GM19395 (cell line): ENCODE measurements at regions not wholly inside any gene's neighbourhood (a gene's known extent, or its start where the extent isn't known, plus 50 kb on each side); places are given as distances from the start of the nearest gene placed in this dataset.

Experiments
- ATAC-seq: cut with Tn5 transposase; IDR thresholded peaks from one replicate; pipeline ENCODE4 v1.9.1; 2021; ENCODE audit warnings: mild to moderate bottlenecking, moderate library complexity; ENCODE audit not compliant: unreplicated experiment

DNA sequence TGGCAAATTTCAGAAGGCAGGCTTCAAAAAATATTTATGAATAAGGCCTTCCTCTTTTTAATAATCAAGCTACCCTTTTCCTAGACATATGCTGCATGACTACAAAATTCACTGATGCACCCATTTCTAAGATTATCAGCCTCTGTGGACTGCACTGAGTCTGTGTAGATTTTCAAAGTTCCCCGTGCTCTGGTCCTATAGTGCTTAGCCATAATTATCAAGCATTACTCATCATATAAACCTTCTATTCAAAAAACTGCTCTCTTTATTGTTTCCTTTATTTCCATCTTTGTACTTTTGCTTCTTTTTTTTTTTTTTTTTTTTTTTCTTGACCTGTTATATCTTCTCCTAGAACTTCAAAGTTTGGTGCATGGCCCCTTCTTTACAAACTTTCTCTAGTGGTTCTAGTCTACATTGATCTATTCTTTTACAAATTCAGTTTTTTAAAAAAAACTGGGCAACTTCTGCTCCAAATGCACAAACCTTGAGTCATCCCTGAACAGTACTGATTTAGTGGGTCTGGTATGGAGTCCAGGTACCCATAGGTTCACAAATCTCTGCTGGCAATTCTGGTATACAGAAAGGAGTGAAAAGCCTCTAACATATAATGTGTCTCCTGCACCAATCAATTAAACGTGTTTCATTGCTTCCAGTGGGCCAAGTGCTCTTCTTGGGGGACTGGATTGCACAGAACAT, 481.9 kb downstream of the NUP35 start:
- no peak for ATAC-seq

DNA sequence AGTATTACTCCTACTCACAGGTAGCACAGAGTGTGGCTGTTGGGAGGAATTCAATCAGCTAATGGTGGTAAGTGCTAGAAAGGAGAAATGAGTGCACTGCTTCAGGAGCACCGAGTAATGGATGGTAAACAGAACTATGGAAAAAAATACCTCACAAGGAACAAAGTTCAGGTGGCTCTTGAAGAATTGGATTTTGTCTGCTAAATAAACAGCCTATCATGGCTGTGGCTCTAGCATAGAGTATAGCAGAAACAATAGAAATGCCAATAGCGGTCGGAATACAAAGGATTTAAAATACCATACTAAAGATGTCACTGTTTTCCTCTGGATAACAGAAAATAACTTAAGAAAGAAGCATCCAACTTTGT, 482.5 kb downstream of the NUP35 start:
- ATAC-seq, result no peak

DNA sequence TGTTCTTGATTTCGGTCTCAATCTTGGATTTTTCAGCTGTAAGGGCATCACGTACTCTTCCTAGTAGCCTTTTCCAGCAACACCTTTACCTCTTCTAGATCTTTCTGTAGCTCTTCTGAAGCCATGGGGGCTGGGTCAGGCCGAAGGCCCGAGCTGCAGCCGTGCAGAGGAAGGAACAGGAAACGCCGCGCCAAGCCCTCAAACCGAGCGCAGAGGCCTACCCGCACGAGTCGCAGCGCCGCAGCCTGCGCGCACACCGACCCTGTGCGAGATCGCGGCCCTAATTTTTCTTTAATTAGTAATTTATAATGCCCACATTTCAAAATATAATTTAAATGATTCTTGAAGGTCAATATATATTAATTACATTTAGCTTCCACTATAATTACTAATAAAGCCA, 483.8 kb downstream of the NUP35 start:
- ATAC-seq, result no peak

- ATAC-seq, result no peak
Observed at GRCh38 chr2:183608747-183609146, 484.5 kb downstream of the NUP35 start.

DNA sequence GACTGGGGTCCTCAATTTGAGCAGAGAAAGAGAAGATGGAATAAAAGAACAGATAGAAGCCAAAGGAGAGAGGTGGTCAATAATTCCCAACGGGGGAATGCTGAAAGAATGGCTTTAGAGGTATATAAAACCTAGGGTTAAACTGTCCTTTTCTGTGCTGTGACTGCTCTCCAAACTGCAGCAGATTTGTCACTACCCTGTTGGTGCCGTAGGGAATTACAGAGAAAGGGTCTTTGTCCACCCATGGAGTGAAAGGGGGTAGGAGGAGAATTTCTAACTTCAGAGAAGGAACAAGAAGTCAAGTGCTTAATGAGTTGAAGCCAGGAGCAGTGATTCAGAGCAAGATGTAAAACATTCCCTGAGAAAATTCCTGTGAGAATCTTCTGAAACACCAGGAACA, 486.5 kb downstream of the NUP35 start:
- no peak for ATAC-seq

- ATAC-seq, result no peak
Observed at GRCh38 chr2:183614799-183615435, 490.7 kb downstream of the NUP35 start.

GRCh38 chr2:183623227-183623626, 499.0 kb downstream of the NUP35 start:
- no peak for ATAC-seq

DNA sequence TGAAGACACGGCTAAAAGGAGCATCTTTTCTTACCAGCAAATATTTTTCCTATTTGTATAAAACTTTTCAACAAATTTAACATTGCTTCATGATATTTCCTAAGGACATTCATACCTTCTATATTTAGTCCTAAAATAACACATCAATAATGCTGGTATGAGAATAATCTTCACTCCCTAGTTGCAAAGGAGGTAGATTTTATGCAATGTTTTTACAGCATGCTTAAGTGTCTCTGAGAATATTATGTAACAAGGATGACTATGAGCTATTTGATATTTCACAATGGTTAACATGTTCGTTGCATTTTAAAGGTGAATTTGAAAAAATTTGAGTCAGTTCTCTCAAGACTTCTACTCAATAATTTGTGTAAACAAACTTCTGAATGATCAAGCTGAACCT, 506.7 kb downstream of the NUP35 start:
- ATAC-seq, result no peak

- no peak for ATAC-seq
Observed at GRCh38 chr2:183656121-183656520, 531.9 kb downstream of the NUP35 start.

DNA sequence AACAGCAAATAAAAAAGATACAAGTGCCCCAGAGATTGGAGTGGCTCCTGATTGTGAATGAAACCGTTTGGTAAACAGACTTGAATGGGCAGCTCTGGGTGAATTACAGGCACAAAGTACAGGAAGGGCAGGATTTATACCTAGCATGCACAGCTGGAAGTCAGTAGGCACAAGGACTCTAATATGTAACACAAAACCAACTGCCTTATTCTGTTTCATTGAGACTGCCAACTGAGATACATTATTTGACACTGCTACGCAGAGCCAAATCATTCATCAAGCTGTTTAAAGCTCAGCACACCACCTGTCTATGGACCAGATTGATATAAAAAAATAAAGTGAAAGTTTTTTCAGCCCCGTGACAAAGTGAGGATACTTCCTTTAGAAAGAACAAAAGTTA, 541.2 kb downstream of the NUP35 start:
- no peak for ATAC-seq

- no peak for ATAC-seq
Observed at GRCh38 chr2:183666031-183666430, 541.8 kb downstream of the NUP35 start.

DNA sequence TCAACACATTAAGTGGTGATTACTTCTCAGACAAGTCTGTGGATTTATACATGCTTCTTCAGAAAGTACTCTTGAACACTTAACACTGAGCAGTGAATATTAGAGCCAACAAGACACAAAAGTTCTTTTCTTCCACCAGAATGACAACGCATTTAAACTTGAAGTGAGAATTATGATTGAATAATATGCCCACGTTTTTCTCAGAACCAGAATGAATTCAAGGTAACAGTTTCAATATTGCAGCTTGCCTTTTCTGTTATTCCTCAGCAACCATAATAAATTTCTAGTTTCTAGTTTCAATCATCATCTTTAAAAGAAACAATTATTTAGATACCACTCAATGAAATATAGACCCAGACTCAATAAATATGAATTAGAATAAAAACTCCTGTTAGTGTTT, 547.0 kb downstream of the NUP35 start:
- no peak for ATAC-seq

DNA sequence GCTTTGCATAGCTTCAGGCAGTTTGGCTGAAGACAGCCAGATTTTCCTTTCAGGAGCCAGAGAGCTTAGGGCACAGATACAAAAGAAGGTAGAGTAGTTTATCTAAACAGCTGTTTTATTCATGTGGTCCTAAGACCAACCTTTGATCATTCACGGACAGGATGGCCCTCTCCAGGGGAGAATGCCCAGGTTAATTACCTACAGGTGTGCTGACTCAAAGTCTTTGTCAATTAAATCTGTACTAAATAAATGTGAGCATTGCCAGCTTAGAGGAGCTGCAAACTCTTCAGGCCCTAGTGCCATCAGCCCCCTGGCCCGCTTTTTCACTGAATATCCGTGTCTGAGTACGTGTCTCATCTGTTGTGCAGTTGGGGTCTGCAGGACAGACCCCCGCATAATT, 554.7 kb downstream of the NUP35 start:
- ATAC-seq, result no peak

DNA sequence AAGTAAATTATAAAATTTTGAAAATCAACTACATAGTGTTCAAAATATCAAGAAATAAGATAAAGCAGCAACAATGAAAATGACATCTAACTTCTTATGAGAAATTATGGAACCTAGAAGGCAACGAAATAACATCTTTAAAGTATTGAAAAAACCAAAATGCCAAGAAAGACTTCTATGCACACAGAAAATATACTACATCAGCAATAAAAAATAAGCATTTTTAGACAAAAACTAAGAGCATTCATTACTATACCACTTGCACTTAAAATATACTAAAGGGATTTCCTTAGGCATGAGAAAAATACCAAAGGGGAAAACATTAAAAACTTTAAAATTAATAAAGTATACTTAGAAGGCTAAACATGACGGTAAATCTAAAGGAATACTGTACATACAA, 556.3 kb downstream of the NUP35 start:
- ATAC-seq, result no peak

DNA sequence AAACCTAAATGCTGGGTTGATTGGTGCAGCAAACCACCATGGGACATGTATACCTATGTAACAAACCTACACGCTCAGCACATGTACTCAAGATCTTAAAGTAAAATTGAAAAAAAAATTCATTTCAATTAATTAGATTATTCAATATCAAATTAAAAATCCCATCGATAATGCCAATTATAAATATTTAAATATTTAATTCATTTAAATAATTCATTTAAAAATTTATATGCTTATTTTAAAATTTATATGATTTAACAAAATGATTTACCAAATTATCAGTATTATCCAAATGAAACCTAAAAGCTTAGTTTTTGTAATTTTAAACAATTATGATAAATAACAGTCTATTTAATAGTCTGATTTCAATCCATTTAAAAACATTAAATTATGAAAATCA, 560.4 kb downstream of the NUP35 start:
- ATAC-seq, result no peak

DNA sequence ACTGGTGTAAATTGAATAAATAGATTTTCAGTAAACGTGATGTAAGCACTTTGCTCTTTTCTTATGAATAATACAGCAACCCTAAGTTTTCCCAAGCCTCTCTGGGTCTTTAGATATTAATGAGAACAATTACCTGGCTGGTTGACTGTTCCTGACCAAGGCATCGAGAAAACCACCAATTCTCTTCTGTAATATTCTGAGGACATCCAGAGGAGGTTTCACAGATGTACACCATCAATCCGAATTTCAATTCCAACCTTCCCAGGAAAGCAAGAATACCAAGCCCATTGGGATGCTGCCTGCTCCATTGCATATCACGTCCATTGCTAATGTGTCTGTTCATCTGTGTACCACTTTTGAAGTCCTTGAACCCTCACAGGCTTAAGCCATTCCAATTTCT, 571.8 kb downstream of the NUP35 start:
- ATAC-seq, result no peak

- ATAC-seq, result no peak
Observed at GRCh38 chr2:183709829-183710228, 585.6 kb downstream of the NUP35 start.

DNA sequence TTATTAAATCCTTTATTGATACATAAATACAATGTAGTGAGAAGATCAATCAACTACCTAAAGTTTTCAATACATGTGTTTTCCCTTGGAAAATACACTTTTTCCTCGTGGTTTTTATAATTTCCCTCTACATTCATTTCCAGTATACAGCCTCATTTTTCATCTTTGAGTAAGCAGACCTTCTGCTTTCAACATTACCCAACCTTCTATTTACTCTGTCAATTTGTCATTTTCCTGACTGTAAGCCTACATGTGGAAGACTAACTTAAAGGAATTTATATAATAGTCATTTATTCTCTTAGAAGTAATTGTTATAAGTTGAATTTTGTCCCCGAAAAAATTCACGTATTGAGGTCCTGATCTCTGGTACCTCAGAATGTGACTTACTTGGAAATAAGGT, 594.0 kb downstream of the NUP35 start:
- no peak for ATAC-seq

DNA sequence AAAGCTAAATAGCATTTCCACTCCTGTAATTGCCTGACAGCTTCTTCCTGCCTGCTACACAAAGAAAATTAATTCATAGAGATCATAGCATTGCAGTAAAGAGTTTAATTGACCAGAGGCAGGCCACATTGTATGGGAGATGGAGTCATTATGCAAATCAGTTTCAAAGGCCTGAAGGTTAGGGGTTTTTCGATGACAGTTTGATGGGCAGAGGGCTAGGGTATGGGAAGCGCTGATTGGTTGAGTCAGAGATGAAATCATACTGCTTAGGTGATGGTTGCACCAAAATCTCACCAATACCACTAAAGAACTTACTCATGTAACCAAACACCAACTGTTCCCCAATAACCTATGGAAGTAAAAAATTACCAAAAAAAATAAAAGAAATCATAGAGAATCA, 599.0 kb downstream of the NUP35 start:
- ATAC-seq, result no peak

- ATAC-seq, result no peak
Observed at GRCh38 chr2:183729380-183729779, 605.1 kb downstream of the NUP35 start.

- no peak for ATAC-seq
Observed at GRCh38 chr2:183740241-183740640, 616.0 kb downstream of the NUP35 start.

DNA sequence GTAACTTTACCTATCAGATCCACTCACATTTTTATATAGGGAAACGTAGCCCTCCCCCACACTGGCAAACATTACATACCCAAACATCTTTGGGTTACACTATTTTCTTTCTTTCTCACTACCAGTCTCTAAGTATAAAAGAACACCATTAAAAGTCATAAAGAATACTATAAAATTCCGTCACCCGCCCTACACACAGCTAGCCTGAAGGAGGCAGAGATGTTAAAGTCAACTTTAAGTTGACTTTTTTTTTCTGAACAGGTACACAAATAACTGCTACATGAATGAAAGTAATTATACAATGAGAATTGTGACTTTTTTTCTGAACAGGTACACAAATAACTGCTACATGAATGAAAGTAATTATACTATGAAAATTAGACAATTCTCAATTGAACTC, 628.3 kb downstream of the NUP35 start:
- no peak for ATAC-seq

DNA sequence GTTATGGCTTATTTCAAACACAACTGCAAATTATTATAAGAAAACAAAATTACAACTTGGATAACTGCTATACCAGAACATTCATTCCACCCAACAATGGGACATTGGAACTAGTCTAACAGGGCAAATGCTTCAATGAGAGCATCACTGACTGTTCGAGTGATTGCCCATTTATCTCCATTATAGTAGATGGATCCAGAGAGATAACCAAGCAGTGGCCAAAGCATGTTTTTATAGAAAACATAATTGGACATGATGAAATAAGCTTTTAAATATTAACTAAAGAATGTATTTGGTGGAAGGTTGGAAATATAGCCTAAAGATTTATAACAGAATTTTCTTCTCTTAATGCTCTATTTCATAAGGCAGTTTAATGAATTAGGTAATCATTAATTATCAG, 634.8 kb downstream of the NUP35 start:
- ATAC-seq, result no peak
